Thyroid gland (tissue), 4 donors: ENCODE measurements at regions not wholly inside any gene's neighbourhood (a gene's known extent, or its start where the extent isn't known, plus 50 kb on each side); places are given as distances from the start of the nearest gene placed in this dataset.

Source experiments
- CTCF ChIP-seq, 6 experiments: fragments of 200-600 bp in 3 of 6; fragments of 450-650 bp in 3 of 6; sonication (generic) in 3 of 6; IDR thresholded peaks; one replicate each; pipeline ENCODE4 v1.5.1; 2016 to 2019; ENCODE audit warnings: antibody characterized with exemption in 6 of 6, mild to moderate bottlenecking in 2 of 6, inconsistent platforms in 1 of 6, moderate library complexity in 1 of 6
- POLR2A ChIP-seq, 2 donors: fragments of 450-650 bp; IDR thresholded peaks; one replicate each; pipeline ENCODE4 v1.6.1; 2017; ENCODE audit warnings: antibody characterized with exemption in 2 of 2, mild to moderate bottlenecking in 2 of 2, moderate library complexity in 1 of 2

- TF ChIP-seq CTCF (IDR thresholded peaks at IDR 0.05), result no peak
- TF ChIP-seq POLR2A (IDR thresholded peaks at IDR 0.05), result no peak
Observed at GRCh38 chr9:107809871-107810460, 320.4 kb upstream of the KLF4 start.
